GM18861 (cell line): ENCODE measurements at regions not wholly inside any gene's neighbourhood (a gene's known extent, or its start where the extent isn't known, plus 50 kb on each side); places are given as distances from the start of the nearest gene placed in this dataset.

Experiments used
- ATAC-seq: cut with Tn5 transposase; IDR thresholded peaks from one replicate; pipeline ENCODE4 v1.9.1; 2021; ENCODE audit not compliant: unreplicated experiment

GRCh38 chr5:88956416-88956815, 73.4 kb upstream of the MEF2C start:
- ATAC-seq: no peak

- no peak for ATAC-seq
Observed at GRCh38 chr5:88955403-88955802, 72.4 kb upstream of the MEF2C start.

- ATAC-seq: no peak
Observed at GRCh38 chr5:88954511-88954910, 71.5 kb upstream of the MEF2C start.

- ATAC-seq: peak; percentile 35
Observed at GRCh38 chr5:88952996-88953643, 70.1 kb upstream of the MEF2C start.

- no peak for ATAC-seq
Observed at GRCh38 chr5:88952344-88952743, 69.4 kb upstream of the MEF2C start.

- ATAC-seq: no peak
Observed at GRCh38 chr5:88951457-88951856, 68.5 kb upstream of the MEF2C start.

GRCh38 chr5:88948746-88949600, 66.0 kb upstream of the MEF2C start:
- ATAC-seq: no peak

GRCh38 chr5:88944751-88945531, 62.0 kb upstream of the MEF2C start:
- ATAC-seq: no peak

GRCh38 chr5:88941581-88941980, 58.6 kb upstream of the MEF2C start:
- ATAC-seq: no peak

- ATAC-seq: peak; percentile 83
Observed at GRCh38 chr5:88940713-88941112, 57.7 kb upstream of the MEF2C start.

GRCh38 chr5:88939300-88939699, 56.3 kb upstream of the MEF2C start:
- ATAC-seq: no peak

- ATAC-seq: no peak
Observed at GRCh38 chr5:88938488-88938887, 55.5 kb upstream of the MEF2C start.

GRCh38 chr5:88937406-88937805, 54.4 kb upstream of the MEF2C start:
- ATAC-seq: no peak

GRCh38 chr5:88934439-88934838, 51.5 kb upstream of the MEF2C start:
- ATAC-seq: no peak
